ENCODE measurements at regions not wholly inside any gene's neighbourhood (a gene's known extent, or its start where the extent isn't known, plus 50 kb on each side); places are given as distances from the start of the nearest gene placed in this dataset.

DNA sequence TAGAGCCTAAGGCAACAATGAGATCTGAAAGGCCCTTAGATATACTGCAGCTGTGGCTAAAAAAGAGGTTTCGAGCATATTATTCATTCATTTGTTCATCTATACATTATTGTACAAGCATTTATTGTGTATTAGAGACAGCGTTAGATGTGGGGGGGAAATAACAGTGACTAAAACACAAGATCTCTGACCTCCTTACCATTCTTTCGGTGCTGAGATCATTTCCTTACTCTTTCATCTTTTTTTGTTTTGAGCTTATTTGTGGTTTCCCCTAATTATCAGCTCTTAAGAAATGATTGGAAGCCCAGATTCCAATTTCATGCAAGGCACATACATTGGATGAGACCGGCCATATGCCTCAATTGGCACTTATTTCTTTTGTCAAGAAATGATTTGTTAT is 113.2 kb downstream of the SEC61B start:
- Histone ChIP-seq H3K4me3 (ENCODE audit: low read length) (no peak overlapping the region), H3K9me3 (ENCODE audit: control insufficient read depth, low read length) (no peaks in the 10 kb centered on the region), H3K4me1 (ENCODE audit: control insufficient read depth, insufficient read depth, low read length) (no peaks in the 10 kb centered on the region), H3K27me3 (replicated peaks; ENCODE audit: control insufficient read depth, insufficient read depth, low read length) (no peaks in the 10 kb centered on the region), H3K36me3 (ENCODE audit: control insufficient read depth, insufficient read depth, low read length, severe bottlenecking) (no peaks in the 10 kb centered on the region), H3K9ac (ENCODE audit: low read length) (no peak overlapping the region)
- no peak for DNase-seq (ENCODE audit: low read depth)

DNA sequence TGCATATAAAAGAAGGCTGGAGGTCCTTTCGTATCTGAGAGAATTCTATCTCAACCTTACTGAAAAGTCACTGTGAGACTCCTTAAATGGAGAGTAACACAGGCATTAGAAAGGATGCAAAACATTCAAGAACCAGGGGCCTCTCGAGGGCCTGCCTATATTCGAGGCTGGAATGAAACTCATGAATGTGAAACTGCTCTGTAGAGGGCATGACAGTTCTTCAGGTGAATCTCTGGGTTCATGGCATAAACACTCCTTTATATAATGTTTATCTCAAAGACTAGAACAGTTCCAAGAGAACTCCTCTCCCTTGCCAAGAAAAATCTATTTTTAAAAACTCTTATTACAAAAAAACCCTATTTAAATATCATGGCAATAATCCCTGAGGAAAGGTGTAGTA is 113.9 kb downstream of the SEC61B start:
- no peak for DNase-seq (ENCODE audit: low read depth)
- Histone ChIP-seq H3K4me3 (ENCODE audit: low read length) (no peak overlapping the region), H3K4me1 (ENCODE audit: control insufficient read depth, insufficient read depth, low read length) (no peaks in the 10 kb centered on the region), H3K9ac (ENCODE audit: low read length) (no peak overlapping the region), H3K36me3 (ENCODE audit: control insufficient read depth, insufficient read depth, low read length, severe bottlenecking) (no peaks in the 10 kb centered on the region), H3K9me3 (ENCODE audit: control insufficient read depth, low read length) (no peaks in the 10 kb centered on the region), H3K27me3 (replicated peaks; ENCODE audit: control insufficient read depth, insufficient read depth, low read length) (no peaks in the 10 kb centered on the region)

GRCh38 chr9:99336531-99336930 is 114.4 kb downstream of the SEC61B start:
- DNase-seq (ENCODE audit: low read depth), result no peak
- Histone ChIP-seq H3K4me3 (ENCODE audit: low read length) (no peak overlapping the region), H3K9ac (ENCODE audit: low read length) (no peak overlapping the region), H3K9me3 (ENCODE audit: control insufficient read depth, low read length) (no peaks in the 10 kb centered on the region), H3K27me3 (replicated peaks; ENCODE audit: control insufficient read depth, insufficient read depth, low read length) (no peaks in the 10 kb centered on the region), H3K36me3 (ENCODE audit: control insufficient read depth, insufficient read depth, low read length, severe bottlenecking) (no peaks in the 10 kb centered on the region), H3K4me1 (ENCODE audit: control insufficient read depth, insufficient read depth, low read length) (no peaks in the 10 kb centered on the region)

- no peak for DNase-seq (ENCODE audit: low read depth)
- no peaks in the 10 kb centered on the region for H3K27me3 ChIP-seq (replicated peaks; ENCODE audit: control insufficient read depth, insufficient read depth, low read length)
- no peak overlapping the region for H3K9ac ChIP-seq (ENCODE audit: low read length)
- no peak overlapping the region for H3K4me3 ChIP-seq (ENCODE audit: low read length)
- H3K36me3 ChIP-seq (ENCODE audit: control insufficient read depth, insufficient read depth, low read length, severe bottlenecking), result no peaks in the 10 kb centered on the region
- no peaks in the 10 kb centered on the region for H3K9me3 ChIP-seq (ENCODE audit: control insufficient read depth, low read length)
- H3K4me1 ChIP-seq (ENCODE audit: control insufficient read depth, insufficient read depth, low read length), result peaks cover 9% of the 10 kb centered on the region
Observed at GRCh38 chr9:99340281-99340680, 118.2 kb downstream of the SEC61B start.

DNA sequence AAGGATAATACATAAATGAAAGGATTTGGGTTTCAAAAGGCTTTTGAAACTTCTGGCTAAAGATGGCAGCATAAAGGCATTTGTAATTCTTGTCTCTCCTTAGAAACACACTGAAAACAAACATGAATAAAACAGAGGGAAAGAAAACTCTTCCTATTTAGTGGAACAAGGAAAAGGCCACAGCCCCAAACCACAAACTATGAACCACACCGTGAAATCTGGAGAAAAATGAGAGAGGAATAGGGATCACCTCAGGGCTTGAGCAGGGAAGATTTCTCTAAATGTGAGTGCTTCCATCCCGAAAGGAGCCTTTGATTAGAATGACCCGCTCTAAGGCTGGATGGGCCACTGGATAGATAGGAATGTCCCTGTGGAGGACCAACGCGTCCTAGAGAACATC is 119.6 kb downstream of the SEC61B start:
- Histone ChIP-seq H3K4me1 (ENCODE audit: control insufficient read depth, insufficient read depth, low read length) (peaks cover 23% of the 10 kb centered on the region), H3K9ac (ENCODE audit: low read length) (no peak overlapping the region), H3K4me3 (ENCODE audit: low read length) (no peak overlapping the region), H3K27me3 (replicated peaks; ENCODE audit: control insufficient read depth, insufficient read depth, low read length) (no peaks in the 10 kb centered on the region), H3K9me3 (ENCODE audit: control insufficient read depth, low read length) (no peaks in the 10 kb centered on the region), H3K36me3 (ENCODE audit: control insufficient read depth, insufficient read depth, low read length, severe bottlenecking) (no peaks in the 10 kb centered on the region)
- DNase-seq (ENCODE audit: low read depth), result no peak

DNA sequence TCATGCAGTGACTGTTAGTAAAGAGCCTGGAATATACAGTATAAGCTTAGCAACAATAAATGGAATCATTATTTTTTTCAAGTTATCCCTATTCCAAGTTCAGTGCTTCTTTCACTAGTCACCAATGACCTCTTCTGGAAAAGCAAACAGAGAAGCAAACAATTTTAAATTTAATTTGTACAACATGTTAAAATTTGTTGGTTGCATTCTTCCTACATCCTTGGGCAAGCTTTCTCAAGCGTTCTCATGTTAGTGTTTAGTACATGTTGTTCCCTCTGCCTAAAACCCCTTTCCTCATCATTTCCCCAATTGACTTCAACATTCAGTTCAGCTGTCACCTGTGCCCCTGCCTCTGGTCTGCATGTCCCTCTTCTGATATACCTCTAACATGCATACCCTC is 123.4 kb downstream of the SEC61B start:
- peaks cover 31% of the 10 kb centered on the region for H3K4me1 ChIP-seq (ENCODE audit: control insufficient read depth, insufficient read depth, low read length)
- DNase-seq (ENCODE audit: low read depth), result peak; percentile 75
- H3K36me3 ChIP-seq (ENCODE audit: control insufficient read depth, insufficient read depth, low read length, severe bottlenecking), result no peaks in the 10 kb centered on the region
- H3K4me3 ChIP-seq (ENCODE audit: low read length), result no peak overlapping the region
- peak overlapping the region; percentile 50 for H3K9ac ChIP-seq (ENCODE audit: low read length)
- H3K27me3 ChIP-seq (replicated peaks; ENCODE audit: control insufficient read depth, insufficient read depth, low read length), result no peaks in the 10 kb centered on the region
- no peaks in the 10 kb centered on the region for H3K9me3 ChIP-seq (ENCODE audit: control insufficient read depth, low read length)

GRCh38 chr9:99345942-99346341 is 123.9 kb downstream of the SEC61B start:
- H3K27me3 ChIP-seq (replicated peaks; ENCODE audit: control insufficient read depth, insufficient read depth, low read length), result no peaks in the 10 kb centered on the region
- no peak overlapping the region for H3K4me3 ChIP-seq (ENCODE audit: low read length)
- no peaks in the 10 kb centered on the region for H3K9me3 ChIP-seq (ENCODE audit: control insufficient read depth, low read length)
- no peaks in the 10 kb centered on the region for H3K36me3 ChIP-seq (ENCODE audit: control insufficient read depth, insufficient read depth, low read length, severe bottlenecking)
- DNase-seq (ENCODE audit: low read depth), result peak; percentile 66
- H3K9ac ChIP-seq (ENCODE audit: low read length), result peak overlapping the region; percentile 25
- H3K4me1 ChIP-seq (ENCODE audit: control insufficient read depth, insufficient read depth, low read length), result peaks cover 35% of the 10 kb centered on the region

DNA sequence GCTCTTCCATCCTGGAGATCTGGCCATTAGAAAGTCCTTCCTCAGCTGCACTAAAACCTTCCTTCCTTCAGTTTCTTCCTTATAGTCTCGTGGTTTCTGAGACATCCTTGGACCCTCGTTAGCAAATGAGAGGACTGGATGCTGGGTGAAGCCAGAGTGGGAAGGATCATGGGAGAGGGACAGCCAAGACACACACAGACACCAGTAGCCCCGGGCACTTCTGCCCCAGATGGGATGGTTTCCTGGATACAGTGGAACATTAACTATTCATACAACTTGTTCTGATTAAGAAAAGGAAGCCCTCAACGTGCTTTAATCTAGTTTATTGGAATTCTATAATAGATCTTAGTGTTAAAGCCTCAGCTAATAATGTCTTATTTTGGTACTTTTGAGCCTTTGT is 125.5 kb downstream of the SEC61B start:
- no peak overlapping the region for H3K4me3 ChIP-seq (ENCODE audit: low read length)
- no peaks in the 10 kb centered on the region for H3K9me3 ChIP-seq (ENCODE audit: control insufficient read depth, low read length)
- no peak overlapping the region for H3K9ac ChIP-seq (ENCODE audit: low read length)
- no peaks in the 10 kb centered on the region for H3K36me3 ChIP-seq (ENCODE audit: control insufficient read depth, insufficient read depth, low read length, severe bottlenecking)
- DNase-seq (ENCODE audit: low read depth), result no peak
- peaks cover 41% of the 10 kb centered on the region for H3K4me1 ChIP-seq (ENCODE audit: control insufficient read depth, insufficient read depth, low read length)
- H3K27me3 ChIP-seq (replicated peaks; ENCODE audit: control insufficient read depth, insufficient read depth, low read length), result no peaks in the 10 kb centered on the region

DNA sequence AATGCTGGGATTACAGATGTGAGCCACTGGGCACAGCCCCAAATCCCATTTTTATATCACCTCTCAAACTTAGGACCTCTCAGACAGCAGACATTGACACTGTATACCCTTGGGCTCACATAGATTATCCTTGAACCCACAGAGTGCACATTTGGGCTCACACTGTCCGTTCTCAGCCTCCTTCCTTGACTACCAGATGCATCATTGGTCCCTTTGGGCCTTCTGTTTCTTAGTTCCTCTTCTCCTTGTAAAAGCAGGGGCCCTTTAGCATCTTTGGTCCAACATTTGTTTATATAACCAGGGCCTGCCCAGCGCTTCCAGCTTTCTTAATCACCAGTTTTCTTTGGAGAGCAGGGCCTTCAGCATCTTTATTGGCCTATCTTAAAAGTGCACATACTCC is 126.2 kb downstream of the SEC61B start:
- Histone ChIP-seq H3K9ac (ENCODE audit: low read length) (no peak overlapping the region), H3K4me3 (ENCODE audit: low read length) (no peak overlapping the region), H3K4me1 (ENCODE audit: control insufficient read depth, insufficient read depth, low read length) (peaks cover 48% of the 10 kb centered on the region), H3K9me3 (ENCODE audit: control insufficient read depth, low read length) (no peaks in the 10 kb centered on the region), H3K27me3 (replicated peaks; ENCODE audit: control insufficient read depth, insufficient read depth, low read length) (no peaks in the 10 kb centered on the region), H3K36me3 (ENCODE audit: control insufficient read depth, insufficient read depth, low read length, severe bottlenecking) (no peaks in the 10 kb centered on the region)
- DNase-seq (ENCODE audit: low read depth), result no peak

- peak; percentile 27 for DNase-seq (ENCODE audit: low read depth)
- Histone ChIP-seq H3K9ac (ENCODE audit: low read length) (no peak overlapping the region), H3K9me3 (ENCODE audit: control insufficient read depth, low read length) (no peaks in the 10 kb centered on the region), H3K27me3 (replicated peaks; ENCODE audit: control insufficient read depth, insufficient read depth, low read length) (no peaks in the 10 kb centered on the region), H3K4me3 (ENCODE audit: low read length) (no peak overlapping the region), H3K4me1 (ENCODE audit: control insufficient read depth, insufficient read depth, low read length) (peaks cover 58% of the 10 kb centered on the region), H3K36me3 (ENCODE audit: control insufficient read depth, insufficient read depth, low read length, severe bottlenecking) (no peaks in the 10 kb centered on the region)
Observed at GRCh38 chr9:99349870-99350269, 127.8 kb downstream of the SEC61B start.

DNA sequence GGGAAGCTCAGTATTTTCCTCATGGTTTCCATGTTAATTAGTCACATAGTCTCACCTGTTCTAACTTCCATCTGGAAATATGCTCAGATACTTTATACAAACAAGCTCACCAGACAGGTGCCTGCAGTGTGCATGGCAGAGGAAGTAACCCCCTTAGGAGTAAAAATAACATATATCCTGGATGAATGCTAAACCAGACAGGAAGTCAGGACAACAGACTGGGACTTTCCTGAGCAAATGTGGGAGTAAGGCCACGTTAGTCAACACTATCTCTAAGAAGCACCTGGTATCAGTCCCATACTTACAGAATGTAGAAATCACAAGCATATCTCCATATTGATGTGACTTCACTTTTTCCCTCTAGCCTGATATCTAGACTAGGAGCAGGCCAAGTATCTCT is 128.4 kb downstream of the SEC61B start:
- Histone ChIP-seq H3K9ac (ENCODE audit: low read length) (no peak overlapping the region), H3K27me3 (replicated peaks; ENCODE audit: control insufficient read depth, insufficient read depth, low read length) (no peaks in the 10 kb centered on the region), H3K4me3 (ENCODE audit: low read length) (no peak overlapping the region), H3K36me3 (ENCODE audit: control insufficient read depth, insufficient read depth, low read length, severe bottlenecking) (no peaks in the 10 kb centered on the region), H3K9me3 (ENCODE audit: control insufficient read depth, low read length) (no peaks in the 10 kb centered on the region), H3K4me1 (ENCODE audit: control insufficient read depth, insufficient read depth, low read length) (peaks cover 52% of the 10 kb centered on the region)
- no peak for DNase-seq (ENCODE audit: low read depth)

DNA sequence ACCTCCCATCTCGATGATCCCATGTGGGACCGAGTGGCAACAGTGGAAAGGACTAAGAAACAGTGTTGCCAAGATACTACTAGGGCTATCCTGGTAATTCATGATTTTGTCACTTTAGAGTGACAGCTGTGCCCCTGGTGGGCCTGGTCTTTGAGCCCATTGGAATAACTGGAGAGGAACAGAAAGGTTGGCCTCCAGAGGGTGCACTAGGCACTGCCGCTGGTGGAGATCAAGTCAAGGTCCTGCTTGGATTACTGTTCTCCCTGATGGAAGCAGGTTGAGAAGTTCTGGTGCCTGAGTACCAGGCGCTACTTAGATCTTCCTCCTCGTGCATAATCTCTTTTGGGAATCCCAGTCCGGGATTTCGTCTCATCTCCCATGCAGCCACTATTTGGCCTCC is 129.6 kb downstream of the SEC61B start:
- no peaks in the 10 kb centered on the region for H3K27me3 ChIP-seq (replicated peaks; ENCODE audit: control insufficient read depth, insufficient read depth, low read length)
- H3K36me3 ChIP-seq (ENCODE audit: control insufficient read depth, insufficient read depth, low read length, severe bottlenecking), result no peaks in the 10 kb centered on the region
- H3K9me3 ChIP-seq (ENCODE audit: control insufficient read depth, low read length), result no peaks in the 10 kb centered on the region
- no peak for DNase-seq (ENCODE audit: low read depth)
- H3K9ac ChIP-seq (ENCODE audit: low read length), result no peak overlapping the region
- H3K4me3 ChIP-seq (ENCODE audit: low read length), result no peak overlapping the region
- H3K4me1 ChIP-seq (ENCODE audit: control insufficient read depth, insufficient read depth, low read length), result peaks cover 51% of the 10 kb centered on the region
